ENCODE measurements at regions not wholly inside any gene's neighbourhood (a gene's known extent, or its start where the extent isn't known, plus 50 kb on each side); places are given as distances from the start of the nearest gene placed in this dataset.
A peak's percentile ranks its signal among the peaks of the same experiment; 100 is the strongest.

DNA sequence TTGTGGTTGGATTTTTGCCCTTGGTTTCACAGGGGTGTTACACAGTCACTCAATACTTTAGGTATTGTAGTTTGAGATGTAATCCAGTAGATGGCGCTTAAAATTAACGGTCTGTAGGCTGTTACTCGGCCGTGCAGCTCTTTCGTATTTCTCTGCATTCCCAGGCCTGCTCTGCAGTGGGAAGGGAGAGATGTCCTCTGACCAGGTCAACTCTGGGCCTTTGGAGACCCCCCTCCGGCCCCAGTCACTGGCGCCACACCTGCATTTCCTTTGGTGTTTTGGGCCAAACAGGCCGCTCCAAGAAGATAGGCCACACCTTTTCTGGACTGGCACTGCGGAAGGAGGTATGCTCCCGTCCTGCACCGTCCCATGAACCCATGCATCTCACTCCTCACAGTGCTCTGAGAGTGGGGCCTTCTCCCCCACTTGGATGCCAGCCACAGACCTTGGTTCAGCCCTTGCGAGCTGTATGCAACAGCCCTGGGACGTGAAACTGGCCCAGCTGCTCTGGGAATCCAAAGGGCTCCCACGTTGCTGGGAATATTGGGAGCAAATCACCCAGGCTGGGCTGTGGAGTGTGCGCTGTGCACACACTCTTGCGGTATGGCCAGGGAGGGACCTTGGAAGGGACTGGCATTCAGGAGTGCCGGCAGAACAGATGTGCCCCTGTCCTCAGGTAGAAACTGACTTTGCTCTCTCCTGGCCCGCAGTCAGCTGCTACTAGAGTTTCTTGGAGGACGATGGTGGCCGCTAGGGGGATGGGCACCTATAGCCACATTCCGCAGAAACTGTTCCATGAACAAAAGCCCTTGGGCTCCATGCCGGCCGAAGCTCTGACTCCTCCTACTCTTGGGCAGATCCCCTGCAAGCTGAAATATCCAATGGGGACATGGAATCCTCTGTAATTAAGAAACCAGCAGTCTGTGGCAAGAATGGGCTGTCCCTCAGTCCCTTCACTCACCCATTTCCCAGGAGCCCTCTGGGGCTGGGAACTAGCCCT is 410.5 kb upstream of the CADM2 start:
- no peak for TF ChIP-seq EZH2 (IDR thresholded peaks at IDR 0.05; ENCODE audit: low read depth, unreplicated experiment)
- TF ChIP-seq, protein P1, sequence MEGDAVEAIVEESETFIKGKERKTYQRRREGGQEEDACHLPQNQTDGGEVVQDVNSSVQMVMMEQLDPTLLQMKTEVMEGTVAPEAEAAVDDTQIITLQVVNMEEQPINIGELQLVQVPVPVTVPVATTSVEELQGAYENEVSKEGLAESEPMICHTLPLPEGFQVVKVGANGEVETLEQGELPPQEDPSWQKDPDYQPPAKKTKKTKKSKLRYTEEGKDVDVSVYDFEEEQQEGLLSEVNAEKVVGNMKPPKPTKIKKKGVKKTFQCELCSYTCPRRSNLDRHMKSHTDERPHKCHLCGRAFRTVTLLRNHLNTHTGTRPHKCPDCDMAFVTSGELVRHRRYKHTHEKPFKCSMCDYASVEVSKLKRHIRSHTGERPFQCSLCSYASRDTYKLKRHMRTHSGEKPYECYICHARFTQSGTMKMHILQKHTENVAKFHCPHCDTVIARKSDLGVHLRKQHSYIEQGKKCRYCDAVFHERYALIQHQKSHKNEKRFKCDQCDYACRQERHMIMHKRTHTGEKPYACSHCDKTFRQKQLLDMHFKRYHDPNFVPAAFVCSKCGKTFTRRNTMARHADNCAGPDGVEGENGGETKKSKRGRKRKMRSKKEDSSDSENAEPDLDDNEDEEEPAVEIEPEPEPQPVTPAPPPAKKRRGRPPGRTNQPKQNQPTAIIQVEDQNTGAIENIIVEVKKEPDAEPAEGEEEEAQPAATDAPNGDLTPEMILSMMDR (conservative IDR thresholded peaks at IDR 0.05; ENCODE audit: low read depth in 2 of 2), result peak; percentile 64 to 71
- TF ChIP-seq POLR2AphosphoS5 (IDR thresholded peaks at IDR 0.05; ENCODE audit: low read depth), result no peak
- no peak for TF ChIP-seq ZNF114 (CRISPR knock-in tag; IDR thresholded peaks at IDR 0.05)
- no peak for TF ChIP-seq STAT1 (IDR thresholded peaks at IDR 0.05; ENCODE audit: unreplicated experiment)
- TF ChIP-seq, protein P2, sequence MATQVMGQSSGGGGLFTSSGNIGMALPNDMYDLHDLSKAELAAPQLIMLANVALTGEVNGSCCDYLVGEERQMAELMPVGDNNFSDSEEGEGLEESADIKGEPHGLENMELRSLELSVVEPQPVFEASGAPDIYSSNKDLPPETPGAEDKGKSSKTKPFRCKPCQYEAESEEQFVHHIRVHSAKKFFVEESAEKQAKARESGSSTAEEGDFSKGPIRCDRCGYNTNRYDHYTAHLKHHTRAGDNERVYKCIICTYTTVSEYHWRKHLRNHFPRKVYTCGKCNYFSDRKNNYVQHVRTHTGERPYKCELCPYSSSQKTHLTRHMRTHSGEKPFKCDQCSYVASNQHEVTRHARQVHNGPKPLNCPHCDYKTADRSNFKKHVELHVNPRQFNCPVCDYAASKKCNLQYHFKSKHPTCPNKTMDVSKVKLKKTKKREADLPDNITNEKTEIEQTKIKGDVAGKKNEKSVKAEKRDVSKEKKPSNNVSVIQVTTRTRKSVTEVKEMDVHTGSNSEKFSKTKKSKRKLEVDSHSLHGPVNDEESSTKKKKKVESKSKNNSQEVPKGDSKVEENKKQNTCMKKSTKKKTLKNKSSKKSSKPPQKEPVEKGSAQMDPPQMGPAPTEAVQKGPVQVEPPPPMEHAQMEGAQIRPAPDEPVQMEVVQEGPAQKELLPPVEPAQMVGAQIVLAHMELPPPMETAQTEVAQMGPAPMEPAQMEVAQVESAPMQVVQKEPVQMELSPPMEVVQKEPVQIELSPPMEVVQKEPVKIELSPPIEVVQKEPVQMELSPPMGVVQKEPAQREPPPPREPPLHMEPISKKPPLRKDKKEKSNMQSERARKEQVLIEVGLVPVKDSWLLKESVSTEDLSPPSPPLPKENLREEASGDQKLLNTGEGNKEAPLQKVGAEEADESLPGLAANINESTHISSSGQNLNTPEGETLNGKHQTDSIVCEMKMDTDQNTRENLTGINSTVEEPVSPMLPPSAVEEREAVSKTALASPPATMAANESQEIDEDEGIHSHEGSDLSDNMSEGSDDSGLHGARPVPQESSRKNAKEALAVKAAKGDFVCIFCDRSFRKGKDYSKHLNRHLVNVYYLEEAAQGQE (IDR thresholded peaks at IDR 0.05; ENCODE audit: unreplicated experiment), result no peak
- no peak for TF ChIP-seq EZH2phosphoT487 (IDR thresholded peaks at IDR 0.05; ENCODE audit: unreplicated experiment)
- TF ChIP-seq, protein P3, sequence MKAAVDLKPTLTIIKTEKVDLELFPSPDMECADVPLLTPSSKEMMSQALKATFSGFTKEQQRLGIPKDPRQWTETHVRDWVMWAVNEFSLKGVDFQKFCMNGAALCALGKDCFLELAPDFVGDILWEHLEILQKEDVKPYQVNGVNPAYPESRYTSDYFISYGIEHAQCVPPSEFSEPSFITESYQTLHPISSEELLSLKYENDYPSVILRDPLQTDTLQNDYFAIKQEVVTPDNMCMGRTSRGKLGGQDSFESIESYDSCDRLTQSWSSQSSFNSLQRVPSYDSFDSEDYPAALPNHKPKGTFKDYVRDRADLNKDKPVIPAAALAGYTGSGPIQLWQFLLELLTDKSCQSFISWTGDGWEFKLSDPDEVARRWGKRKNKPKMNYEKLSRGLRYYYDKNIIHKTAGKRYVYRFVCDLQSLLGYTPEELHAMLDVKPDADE (IDR thresholded peaks at IDR 0.05), result no peak
- no peak for TF ChIP-seq CREB1 (CRISPR knock-in tag; IDR thresholded peaks at IDR 0.05; ENCODE audit: low read depth)
- TF ChIP-seq JUNB (IDR thresholded peaks at IDR 0.05; ENCODE audit: unreplicated experiment), result no peak
- TF ChIP-seq NANOG (IDR thresholded peaks at IDR 0.05; ENCODE audit: borderline replicate concordance), result no peak
- no peak for TF ChIP-seq ZNF331 (CRISPR knock-in tag; IDR thresholded peaks at IDR 0.05; ENCODE audit: low read depth)
